ENCODE measurements at regions not wholly inside any gene's neighbourhood (a gene's known extent, or its start where the extent isn't known, plus 50 kb on each side); places are given as distances from the start of the nearest gene placed in this dataset.
"Not testable (repeated sequence)": the region's sequence is repeated elsewhere in the genome, so short reads cannot be mapped to it uniquely, and the experiment has no call there.

DNA sequence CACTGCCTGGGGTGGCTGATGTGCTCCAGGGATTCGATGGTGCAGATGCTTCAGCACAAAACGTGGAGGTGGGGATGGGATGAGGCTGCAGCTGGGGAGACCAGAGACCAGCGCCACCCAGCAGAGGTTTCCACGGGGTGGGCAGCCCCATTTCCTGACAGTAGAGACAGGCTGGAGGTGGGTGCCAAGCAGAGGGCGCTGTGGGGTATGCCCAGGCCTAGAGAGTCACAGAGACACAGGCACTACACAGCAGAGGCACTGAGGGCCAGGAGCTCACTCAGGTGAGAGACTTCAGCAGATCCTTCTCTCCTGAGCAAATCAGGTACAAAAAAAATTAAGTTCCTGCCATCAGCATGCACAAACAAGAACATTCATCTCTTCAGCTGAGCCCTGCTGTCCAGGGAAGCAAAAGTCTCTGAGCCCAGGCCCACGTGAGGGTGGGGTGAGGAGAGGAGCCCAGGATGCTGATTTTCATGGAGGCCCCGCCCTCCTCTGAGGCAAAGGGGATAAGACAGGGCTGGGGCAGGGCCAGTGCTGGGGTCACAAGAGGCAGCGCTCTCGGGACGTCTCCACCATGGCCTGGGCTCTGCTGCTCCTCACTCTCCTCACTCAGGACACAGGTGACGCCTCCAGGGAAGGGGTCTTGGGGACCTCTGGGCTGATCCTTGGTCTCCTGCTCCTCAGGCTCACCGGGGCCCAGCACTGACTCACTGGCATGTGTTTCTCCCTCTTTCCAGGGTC is 53.1 kb downstream of the GGTLC2 start:
- DNase-seq: no peak

DNA sequence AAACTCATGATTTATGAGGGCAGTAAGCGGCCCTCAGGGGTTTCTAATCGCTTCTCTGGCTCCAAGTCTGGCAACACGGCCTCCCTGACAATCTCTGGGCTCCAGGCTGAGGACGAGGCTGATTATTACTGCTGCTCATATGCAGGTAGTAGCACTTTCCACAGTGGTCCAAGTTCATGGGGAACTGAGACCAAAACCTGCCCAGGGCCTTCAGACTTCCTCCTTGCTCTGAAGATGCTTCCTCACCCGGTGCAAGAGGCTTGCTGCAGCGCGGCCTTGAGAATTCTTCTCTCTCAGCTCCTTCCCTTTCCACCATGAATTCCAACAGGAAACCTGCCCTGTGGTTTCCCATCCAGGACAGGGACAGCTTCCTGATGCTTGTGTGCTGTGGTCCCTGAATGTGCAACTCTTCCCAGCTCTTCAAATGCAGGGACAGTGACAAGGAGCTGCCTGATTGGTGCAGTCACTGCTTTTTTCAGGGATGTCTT is 53.9 kb downstream of the GGTLC2 start:
- no peak for DNase-seq

DNA sequence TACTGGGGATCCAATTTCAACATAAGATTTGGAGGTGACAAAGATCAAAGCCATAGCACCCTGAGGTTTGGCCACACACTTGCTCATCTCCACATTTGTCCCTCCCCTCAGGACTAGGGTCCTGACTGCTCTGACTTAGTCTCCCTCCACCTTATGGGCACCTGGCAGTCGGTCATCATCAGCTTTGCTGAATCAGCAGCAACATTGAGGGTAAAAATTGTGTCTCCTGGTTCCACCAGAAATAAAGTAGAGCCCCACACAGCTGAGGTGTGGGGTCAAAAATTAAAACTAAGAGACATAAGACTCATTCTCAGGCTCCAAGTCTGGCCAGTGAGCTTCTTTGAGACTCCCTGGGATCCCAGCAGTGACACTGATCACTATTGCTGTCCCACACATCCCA is 56.2 kb downstream of the GGTLC2 start:
- DNase-seq: no peak

DNA sequence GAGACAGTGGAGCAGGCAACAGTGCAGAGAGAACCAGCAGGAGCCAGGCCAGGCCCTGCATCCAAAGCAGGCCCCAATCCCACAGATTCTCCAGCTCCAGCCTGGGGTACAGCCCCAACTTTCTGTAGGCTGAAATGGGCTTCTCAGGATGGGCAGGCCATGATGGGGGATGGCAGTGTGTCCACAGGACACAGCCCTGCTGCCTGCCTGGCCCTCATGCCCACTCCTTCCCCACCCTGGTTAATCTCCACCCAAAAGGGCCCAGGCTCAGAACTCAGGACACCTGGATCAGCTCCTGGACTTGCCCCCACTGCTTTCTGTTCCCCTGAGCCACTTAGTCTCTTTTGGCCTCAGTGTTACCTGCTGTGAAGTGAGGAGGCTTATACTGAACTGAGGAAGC is 57.1 kb downstream of the GGTLC2 start:
- not testable (repeated sequence) for DNase-seq

DNA sequence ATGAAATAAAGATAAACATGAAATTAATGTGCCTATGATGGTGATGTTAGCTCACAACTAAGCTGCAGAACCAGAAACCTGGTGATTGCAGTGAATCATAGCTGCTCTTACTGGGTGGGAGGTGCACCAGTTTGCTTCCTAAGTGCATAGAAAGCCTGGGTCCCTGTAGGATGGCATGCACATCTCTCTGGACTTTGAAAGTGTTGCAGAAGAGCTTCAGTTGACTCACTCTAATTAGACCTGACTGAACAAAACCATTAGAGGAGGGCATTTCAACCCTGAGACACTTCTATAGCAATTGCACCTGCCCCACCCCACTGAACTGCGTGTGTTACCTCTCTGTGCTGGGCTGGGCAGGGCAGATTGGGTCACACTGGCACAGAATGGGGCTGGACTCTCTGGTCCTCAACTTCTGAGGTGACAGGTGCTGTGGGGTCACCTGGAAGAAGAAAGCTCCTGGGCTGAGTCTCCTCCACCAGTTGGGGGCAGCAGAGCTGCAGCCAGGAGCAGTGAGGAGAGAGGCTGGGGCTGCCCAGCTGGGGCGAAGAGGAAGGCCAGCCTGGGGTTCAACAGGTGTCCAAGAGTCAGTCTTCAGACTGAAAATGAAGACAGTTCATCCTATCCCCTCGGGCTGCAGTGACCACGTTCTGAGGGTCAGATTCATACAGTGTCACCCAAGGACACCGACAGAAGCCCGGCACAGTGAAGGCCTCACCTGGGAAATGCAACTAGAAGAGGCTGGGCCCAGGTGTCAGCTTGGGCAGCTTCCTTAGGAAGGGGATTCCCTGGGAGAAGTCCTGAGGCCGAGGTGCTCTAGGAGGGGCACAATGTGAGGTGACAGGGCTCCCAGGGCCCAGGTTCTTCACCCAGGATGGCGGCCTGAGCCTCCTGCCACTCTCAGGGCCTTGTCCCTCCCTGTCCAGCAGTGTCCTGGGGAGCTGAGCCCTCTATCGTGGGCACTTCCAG is 58.1 kb downstream of the GGTLC2 start:
- no peak for DNase-seq

DNA sequence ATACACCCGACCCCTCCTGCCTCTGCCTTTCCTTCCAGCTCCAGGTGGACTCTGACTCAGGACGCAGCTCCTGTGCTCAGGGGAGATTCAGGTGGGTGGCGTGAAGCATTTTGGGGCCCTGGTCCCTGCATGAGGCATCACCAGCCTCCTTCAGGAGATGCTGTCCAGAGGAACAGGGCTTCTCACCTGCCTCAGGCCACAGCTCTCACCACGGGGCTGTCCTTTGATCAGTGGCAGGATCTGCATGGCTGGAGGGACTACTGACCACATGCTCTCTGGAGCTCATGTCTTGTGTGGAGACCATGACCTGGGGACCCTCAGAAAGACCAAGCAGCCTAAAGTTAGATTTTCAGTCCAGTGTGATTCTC is 58.8 kb downstream of the GGTLC2 start:
- no peak for DNase-seq

DNA sequence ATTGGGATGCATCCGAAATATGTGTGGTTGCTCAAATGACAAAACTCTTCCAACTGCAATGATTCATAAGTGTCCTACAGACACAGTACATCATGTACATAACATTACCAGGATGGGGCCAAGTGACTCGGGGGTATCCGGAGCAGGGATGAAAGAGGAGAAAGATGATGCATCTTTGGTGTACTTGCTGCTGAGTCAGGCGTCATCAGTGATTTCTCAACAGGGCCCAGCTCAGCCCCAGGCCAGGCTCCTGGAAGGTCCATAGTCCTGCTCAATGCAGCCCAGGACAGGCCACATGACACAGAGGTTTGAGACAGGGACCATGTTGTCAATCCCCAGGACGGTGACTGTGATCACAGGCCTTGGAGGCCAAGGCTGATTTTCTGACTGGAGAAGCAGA is 59.3 kb downstream of the GGTLC2 start:
- DNase-seq: no peak

DNA sequence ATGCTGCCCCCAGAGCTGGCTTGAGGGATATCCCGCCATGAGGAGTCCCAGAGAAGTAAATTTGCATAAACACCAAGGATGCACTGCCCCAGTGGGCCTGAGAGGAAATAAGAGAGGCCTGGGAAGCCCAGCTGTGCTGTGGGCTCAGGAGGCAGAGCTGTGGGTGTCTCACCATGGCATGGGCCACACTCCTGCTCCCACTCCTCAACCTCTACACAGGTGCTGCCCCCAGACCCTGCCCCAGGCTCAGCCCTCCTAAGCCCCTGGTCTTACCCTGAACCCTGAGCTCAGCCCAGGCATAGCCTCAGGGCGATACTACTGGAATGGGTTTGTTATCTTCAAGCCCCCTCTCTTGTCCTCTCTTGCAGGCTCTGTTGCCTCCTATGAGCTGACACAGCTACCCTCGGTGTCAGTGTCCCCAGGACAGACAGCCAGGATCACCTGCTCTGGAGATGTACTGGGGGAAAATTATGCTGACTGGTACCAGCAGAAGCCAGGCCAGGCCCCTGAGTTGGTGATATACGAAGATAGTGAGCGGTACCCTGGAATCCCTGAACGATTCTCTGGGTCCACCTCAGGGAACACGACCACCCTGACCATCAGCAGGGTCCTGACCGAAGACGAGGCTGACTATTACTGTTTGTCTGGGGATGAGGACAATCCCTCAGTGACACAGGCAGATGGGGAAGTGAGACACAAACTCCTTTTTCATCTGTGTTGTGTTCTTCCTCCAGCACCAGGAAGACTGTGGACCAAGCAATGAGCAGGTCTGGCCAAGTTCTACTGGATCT is 59.9 kb downstream of the GGTLC2 start:
- no peak for DNase-seq

DNA sequence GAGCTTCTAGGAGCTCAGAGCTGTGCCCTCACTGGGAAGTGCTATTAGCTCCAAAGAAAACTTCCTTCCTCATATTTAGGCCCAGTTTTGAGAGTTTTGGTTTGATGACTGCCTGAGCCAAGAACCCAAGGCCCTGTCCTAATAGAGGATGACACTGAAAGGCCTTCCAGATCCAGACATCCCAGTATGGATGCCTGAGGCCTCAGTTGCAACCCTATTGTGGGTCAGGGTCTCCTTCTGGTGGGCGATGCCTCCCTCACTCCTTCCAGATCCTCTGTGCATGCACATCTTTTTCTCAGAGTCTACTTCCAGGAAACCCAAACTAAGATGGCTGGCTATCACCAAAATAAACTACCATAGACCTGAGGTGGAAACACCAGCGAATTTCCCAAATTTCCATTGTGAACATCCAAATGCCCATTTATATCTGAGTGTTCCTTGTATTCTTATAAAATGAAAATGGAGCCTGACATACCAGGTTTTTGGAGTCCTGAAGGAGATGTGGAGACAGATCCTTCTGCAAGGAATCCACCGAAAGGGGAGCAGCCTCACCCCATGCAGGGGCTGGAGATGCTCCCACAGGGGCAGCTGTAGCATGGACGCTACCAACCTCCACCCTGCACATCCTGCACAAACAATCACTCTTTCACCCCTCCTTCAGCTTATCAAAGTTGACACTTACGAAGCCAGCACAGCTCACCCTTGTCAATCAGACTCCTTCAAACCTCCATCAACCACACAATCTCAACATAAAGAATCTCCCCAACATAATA is 61.1 kb downstream of the GGTLC2 start:
- DNase-seq: no peak

DNA sequence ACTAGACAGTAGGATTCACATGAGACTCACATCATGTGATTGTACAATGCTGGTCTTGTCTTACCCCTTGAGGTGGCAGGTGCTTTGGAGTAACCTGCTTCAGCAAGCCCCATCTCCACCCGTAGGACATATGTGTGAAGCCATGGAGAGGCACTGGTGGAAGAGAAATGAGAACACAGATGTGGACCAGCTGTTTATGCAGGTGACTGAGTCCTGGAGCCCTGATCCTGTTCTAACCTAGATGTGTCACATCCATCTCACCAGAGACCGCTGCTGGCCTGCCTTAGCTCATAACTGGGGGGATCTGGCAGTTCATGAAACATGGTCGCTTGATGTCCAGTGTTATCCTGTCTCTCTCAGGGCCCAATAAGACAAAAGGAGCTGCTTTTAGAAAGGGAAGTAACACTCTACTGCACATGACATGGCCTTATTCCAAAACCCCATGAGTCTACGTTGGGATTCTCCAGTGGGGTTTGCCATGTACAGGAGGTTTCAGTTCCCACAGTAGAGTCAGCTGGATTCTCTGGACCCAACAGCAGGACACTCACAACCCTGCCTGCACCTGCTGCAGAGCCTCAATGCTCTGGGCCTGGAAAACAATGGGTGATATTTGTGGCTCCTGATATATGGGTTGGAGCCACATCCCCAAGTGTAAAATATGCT is 62.0 kb downstream of the GGTLC2 start:
- no peak for DNase-seq

DNA sequence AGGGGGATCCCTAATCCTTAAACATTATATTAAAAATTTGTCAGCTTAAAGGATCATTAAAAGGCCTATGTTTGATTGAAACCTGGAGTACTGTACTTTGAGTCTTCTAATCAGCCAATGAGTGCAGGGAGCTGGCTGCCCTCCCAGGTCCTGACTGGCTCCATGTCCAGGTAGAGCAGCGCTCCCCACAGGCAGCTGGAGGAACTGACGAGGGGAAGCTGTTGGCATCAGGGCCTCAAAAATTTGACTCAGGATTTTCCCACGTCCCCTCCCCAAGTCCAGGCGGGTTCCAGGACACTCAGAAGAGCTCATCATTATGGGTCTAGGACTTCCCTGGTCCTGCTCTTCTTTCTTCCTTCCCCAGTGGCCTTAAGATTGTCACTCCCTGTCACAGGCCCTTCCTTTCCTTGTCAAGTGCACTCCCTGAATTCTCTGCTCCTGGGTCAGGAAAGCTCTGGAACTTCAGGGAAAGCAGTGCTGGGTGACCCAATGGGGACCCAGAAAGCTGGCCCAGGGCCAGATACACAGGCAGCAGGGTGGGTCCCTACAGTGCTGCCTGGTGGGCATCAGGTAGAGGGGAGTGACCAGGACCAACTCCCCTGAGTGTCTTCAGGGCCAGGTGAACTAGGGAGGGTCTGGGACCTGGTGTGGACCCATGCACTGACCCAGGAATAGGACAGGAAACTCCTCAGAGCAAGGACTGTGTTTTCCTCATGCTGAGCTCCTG is 65.5 kb downstream of the GGTLC2 start:
- no peak for DNase-seq

DNA sequence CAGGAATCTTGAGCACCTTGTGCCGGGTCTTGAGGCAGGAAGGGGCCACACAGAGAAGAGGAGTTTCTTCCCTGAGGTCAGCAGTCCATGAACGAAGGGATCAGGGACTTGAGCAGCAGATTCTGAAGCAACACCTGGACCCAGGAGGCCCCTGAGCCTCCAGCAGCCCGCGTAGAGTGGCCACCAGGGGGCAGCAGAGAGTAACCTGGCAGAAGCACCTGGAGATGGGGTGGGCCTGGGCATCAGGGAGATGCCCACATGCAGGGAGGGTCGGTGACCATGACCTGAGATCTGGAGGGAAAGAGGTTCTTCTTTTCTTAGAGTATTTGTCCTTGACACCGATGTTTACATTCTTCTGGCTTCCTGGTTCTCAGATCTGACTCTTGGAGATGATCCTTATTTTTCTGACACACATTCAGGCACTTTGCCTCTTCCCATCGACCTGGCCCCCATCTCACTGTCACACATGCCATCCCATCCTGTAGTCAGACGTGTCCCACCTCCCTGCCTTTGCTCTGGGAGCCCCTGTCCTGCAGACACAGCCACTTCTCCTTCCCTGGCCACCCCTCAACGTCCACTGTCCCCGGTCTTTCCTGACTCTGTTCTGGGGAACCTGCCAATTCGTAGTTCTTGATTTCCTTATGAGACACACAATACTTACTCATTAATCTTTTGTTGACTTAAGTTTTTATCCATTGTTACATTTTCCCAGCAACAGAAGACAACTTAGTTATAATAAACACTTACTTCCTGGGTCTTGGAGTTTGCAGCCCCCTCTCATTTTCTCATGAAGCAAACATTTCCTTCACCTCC is 66.5 kb downstream of the GGTLC2 start:
- DNase-seq: peak; percentile 43 to 74 (median 64)

DNA sequence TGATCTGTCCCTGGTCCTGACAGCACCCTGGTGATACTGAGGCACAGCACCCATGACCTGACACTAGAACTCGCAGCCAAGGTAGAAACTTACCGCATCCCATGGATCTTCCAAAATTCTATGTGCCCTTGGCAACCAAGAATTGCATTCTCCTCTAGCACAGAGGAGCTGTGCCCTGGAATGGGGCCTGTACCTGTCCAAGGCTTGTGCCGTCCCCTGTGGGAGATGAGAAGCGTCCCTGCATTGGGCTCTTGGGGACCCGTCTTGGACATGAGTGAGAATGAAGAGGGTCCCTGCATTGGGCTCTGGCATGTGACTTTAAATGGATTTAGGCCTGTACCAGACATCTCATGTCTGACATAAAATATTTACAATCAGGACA is 67.1 kb downstream of the GGTLC2 start:
- no peak for DNase-seq

DNA sequence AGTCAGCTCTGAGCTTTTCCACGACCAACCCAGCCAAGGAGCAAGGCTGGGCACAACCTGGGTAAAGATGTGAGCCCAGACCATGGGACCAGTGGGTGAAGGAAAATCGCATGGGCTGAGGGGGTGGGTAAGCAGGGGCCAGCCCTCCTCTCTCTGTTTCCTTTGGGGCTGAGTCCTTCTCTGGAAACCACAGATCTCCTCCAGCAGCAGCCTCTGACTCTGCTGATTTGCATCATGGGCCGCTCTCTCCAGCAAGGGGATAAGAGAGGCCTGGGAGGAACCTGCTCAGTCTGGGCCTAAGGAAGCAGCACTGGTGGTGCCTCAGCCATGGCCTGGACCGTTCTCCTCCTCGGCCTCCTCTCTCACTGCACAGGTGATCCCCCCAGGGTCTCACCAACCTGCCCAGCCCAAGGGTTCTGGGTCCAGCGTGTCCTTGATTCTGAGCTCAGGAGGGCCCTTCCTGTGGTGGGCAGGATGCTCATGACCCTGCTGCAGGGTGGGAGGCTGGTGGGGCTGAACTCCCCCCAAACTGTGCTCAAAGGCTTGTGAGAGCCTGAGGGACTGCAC is 67.8 kb downstream of the GGTLC2 start:
- DNase-seq: no peak

DNA sequence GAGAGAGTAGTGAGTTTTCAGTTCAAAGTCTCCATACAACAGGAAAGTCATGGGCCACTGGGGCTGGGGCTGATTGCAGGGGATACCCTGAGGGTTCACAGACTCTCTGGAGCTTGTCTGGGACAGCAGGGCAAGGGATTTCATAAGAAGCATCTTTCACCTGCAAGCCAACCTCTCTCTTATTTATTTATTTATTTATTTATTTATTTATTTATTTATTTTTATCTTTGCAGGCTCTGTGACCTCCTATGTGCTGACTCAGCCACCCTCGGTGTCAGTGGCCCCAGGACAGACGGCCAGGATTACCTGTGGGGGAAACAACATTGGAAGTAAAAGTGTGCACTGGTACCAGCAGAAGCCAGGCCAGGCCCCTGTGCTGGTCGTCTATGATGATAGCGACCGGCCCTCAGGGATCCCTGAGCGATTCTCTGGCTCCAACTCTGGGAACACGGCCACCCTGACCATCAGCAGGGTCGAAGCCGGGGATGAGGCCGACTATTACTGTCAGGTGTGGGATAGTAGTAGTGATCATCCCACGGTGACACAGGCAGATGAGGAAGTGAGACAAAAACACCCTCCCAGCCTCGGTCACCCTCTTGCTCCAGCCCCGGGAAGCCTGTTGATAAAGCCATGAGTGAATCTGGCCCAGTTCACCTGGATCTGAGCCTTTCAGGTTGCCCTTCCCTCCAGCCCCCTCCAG is 68.4 kb downstream of the GGTLC2 start:
- DNase-seq: no peak

DNA sequence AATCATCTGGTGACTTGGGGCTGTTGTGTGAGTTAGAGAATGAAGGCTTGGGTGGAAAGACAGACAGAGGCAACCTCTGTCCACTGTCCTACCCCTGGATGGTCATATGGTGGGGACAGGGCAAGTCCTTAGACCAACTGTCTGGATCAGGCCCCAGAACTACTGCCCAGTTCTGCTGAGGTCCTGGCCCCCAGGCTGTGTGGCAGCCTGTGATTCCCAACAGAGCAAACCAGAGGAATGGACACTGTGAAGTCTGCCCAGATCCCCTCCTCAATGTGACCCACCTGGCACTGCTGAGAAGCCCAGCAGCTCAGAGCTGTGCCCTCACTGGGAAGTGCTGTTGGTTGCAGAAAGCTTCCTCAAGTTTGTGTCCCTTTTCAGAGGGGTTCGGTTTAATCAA is 69.0 kb downstream of the GGTLC2 start:
- no peak for DNase-seq

DNA sequence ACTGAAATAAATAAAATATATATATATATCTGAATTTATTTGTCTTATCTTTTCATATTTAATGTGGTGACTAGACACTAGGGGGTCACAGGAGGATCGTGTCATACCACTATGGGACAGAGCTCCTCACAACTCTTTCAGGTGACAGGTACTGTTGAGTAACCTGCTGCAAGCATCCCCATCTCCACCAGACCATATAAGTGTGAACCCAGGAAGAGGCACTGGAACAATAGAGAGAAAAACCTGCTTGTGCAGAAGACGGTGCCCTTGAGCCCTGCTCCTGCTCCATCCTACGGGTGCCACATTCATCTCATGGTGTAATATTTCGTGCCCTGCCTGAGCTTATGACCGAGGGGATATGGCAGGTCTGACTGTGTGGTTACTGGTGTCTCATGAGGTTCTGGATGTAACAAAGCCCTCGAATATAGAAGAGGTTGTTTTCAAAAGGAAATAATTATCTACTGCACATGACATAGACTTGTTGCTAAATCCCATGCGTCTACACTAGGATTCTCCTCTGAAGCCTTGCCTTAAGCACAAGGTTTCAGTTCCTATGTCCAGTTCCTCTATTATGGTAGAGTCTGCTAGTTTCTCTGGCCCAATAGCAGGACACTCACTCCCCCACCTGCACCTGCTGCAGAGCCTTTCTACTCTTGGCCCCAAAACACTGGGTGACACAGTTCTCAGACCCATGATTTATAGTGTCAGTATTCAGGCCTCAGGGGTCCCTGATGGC is 70.4 kb downstream of the GGTLC2 start:
- no peak for DNase-seq

DNA sequence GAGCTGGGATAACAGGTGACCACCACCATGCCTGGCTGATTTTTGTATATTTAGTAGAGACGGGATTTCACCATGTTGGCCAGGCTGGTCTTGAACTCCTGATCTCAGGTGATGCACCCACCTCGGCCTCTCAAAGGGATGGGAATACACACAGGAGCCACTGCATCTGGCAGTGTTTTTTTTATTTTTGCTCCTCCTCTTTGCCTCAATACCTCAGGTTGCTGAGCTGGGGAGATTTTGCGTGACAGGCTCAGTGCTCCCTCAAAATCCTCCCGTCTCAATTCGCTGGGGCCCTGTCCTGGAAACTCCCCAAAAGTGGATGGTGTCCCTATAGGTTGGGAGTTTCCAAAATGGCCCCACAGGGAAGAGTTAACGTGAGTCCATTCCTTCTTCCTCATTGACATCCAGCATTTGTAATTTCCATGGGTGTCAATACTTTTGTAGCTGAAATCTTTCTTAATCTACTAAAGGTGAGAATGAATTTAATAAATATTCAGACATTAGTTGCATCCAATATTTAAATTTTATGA is 71.8 kb downstream of the GGTLC2 start:
- DNase-seq: no peak
